ENCODE measurements at regions not wholly inside any gene's neighbourhood (a gene's known extent, or its start where the extent isn't known, plus 50 kb on each side); places are given as distances from the start of the nearest gene placed in this dataset.

DNA sequence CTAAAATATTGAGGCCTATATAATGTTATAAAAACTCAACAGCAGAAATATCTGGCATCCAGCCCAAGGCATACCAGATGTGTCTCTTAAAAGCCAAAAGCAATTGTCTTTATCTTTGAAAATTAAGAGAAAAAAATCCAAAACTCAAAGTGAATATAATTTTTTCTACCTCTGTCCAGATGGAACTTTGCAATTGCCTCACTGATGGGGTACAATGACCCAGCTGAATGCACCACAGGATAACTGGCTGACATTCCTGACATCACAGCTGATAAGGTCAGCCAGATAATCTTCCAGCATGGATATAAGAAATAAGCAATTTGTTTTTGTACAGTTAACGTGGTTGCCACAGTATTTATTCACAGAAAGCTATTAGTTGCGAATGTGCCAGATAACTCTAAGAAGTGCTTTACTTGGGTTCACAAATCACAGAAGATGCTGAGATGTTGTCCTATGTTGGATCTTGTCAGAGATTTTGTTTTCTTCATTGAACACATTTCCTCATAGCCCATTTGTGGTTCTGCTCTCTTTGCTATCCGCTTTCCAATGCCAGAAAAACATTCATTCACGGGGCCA lies 566.9 kb upstream of the CCDC54 start:
- Histone ChIP-seq H3K9ac (ENCODE audit: low read depth in 1 of 2, low read length in 2 of 2) (no peak overlapping the region), H3K27me3 (ENCODE audit: control insufficient read depth in 4 of 4, insufficient read depth in 4 of 4, low read length in 3 of 4) (no peaks in the 10 kb centered on the region), H3K9me3 (ENCODE audit: control insufficient read depth in 4 of 4, low read length in 3 of 4) (no peaks in the 10 kb centered on the region), H3K4me3 (ENCODE audit: low read depth in 1 of 3, low read length in 3 of 3) (no peak overlapping the region), H3K4me1 (ENCODE audit: control insufficient read depth in 4 of 4, insufficient read depth in 4 of 4, low read length in 3 of 4) (no peaks in the 10 kb centered on the region), H3K27ac (ENCODE audit: low read depth in 1 of 2, low read length in 2 of 2) (no peak overlapping the region), H3K36me3 (ENCODE audit: control insufficient read depth in 4 of 4, insufficient read depth in 3 of 4, low read depth in 1 of 4, low read length in 3 of 4) (no peaks in the 10 kb centered on the region)
- no peak for DNase-seq (ENCODE audit: low spot score)
- 77% methylated on average over 4 of the region's 4 CpGs for WGBS
- TF ChIP-seq FOXA1 (IDR thresholded peaks at IDR 0.05) (no peak), YY1 (IDR thresholded peaks at IDR 0.05) (no peak)

DNA sequence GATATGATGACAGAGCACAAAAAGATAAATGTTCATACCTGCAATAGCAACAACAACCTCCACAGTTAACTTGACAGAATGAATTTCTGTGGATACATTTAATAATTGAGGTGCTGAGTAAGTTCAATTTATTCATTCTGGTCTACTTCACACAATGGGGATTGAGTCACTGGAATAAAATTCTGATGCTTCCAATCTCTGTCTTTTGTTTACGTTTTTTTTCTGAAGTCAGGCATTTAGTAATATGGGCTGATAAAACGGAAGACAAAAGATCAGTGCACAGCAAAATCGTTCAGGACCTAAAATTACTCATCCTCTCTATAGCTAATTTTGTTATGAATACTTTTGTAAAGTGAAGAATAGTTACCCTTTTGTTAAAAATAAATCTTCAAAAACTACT lies 565.9 kb upstream of the CCDC54 start:
- Histone ChIP-seq H3K27me3 (ENCODE audit: control insufficient read depth in 4 of 4, insufficient read depth in 4 of 4, low read length in 3 of 4) (no peaks in the 10 kb centered on the region), H3K4me3 (ENCODE audit: low read depth in 1 of 3, low read length in 3 of 3) (no peak overlapping the region), H3K36me3 (ENCODE audit: control insufficient read depth in 4 of 4, insufficient read depth in 3 of 4, low read depth in 1 of 4, low read length in 3 of 4) (no peaks in the 10 kb centered on the region), H3K9me3 (ENCODE audit: control insufficient read depth in 4 of 4, low read length in 3 of 4) (no peaks in the 10 kb centered on the region), H3K4me1 (ENCODE audit: control insufficient read depth in 4 of 4, insufficient read depth in 4 of 4, low read length in 3 of 4) (no peaks in the 10 kb centered on the region), H3K9ac (ENCODE audit: low read depth in 1 of 2, low read length in 2 of 2) (no peak overlapping the region), H3K27ac (ENCODE audit: low read depth in 1 of 2, low read length in 2 of 2) (no peak overlapping the region)
- WGBS = 62% methylated on average over 3 of the region's 3 CpGs
- DNase-seq (ENCODE audit: low spot score) = no peak
- TF ChIP-seq FOXA2 (IDR thresholded peaks at IDR 0.05) = no peak
- TF ChIP-seq RAD21 (IDR thresholded peaks at IDR 0.05) = no peak
- TF ChIP-seq, protein P1, sequence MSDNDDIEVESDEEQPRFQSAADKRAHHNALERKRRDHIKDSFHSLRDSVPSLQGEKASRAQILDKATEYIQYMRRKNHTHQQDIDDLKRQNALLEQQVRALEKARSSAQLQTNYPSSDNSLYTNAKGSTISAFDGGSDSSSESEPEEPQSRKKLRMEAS (IDR thresholded peaks at IDR 0.05) = no peak
- TF ChIP-seq YY1 (IDR thresholded peaks at IDR 0.05) = no peak
- TF ChIP-seq, protein P2, sequence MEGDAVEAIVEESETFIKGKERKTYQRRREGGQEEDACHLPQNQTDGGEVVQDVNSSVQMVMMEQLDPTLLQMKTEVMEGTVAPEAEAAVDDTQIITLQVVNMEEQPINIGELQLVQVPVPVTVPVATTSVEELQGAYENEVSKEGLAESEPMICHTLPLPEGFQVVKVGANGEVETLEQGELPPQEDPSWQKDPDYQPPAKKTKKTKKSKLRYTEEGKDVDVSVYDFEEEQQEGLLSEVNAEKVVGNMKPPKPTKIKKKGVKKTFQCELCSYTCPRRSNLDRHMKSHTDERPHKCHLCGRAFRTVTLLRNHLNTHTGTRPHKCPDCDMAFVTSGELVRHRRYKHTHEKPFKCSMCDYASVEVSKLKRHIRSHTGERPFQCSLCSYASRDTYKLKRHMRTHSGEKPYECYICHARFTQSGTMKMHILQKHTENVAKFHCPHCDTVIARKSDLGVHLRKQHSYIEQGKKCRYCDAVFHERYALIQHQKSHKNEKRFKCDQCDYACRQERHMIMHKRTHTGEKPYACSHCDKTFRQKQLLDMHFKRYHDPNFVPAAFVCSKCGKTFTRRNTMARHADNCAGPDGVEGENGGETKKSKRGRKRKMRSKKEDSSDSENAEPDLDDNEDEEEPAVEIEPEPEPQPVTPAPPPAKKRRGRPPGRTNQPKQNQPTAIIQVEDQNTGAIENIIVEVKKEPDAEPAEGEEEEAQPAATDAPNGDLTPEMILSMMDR (IDR thresholded peaks at IDR 0.05; ENCODE audit: low read depth, low read length, missing input control) = no peak
- TF ChIP-seq FOXA1 (IDR thresholded peaks at IDR 0.05) = no peak
- no peak for TF ChIP-seq TAF1 (conservative IDR thresholded peaks at IDR 0.05)
- TF ChIP-seq HNF4A (conservative IDR thresholded peaks at IDR 0.05) = no peak
- TF ChIP-seq RXRA (IDR thresholded peaks at IDR 0.05) = no peak
- TF ChIP-seq, protein P3, sequence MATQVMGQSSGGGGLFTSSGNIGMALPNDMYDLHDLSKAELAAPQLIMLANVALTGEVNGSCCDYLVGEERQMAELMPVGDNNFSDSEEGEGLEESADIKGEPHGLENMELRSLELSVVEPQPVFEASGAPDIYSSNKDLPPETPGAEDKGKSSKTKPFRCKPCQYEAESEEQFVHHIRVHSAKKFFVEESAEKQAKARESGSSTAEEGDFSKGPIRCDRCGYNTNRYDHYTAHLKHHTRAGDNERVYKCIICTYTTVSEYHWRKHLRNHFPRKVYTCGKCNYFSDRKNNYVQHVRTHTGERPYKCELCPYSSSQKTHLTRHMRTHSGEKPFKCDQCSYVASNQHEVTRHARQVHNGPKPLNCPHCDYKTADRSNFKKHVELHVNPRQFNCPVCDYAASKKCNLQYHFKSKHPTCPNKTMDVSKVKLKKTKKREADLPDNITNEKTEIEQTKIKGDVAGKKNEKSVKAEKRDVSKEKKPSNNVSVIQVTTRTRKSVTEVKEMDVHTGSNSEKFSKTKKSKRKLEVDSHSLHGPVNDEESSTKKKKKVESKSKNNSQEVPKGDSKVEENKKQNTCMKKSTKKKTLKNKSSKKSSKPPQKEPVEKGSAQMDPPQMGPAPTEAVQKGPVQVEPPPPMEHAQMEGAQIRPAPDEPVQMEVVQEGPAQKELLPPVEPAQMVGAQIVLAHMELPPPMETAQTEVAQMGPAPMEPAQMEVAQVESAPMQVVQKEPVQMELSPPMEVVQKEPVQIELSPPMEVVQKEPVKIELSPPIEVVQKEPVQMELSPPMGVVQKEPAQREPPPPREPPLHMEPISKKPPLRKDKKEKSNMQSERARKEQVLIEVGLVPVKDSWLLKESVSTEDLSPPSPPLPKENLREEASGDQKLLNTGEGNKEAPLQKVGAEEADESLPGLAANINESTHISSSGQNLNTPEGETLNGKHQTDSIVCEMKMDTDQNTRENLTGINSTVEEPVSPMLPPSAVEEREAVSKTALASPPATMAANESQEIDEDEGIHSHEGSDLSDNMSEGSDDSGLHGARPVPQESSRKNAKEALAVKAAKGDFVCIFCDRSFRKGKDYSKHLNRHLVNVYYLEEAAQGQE (IDR thresholded peaks at IDR 0.05) = no peak
- TF ChIP-seq, protein P4, sequence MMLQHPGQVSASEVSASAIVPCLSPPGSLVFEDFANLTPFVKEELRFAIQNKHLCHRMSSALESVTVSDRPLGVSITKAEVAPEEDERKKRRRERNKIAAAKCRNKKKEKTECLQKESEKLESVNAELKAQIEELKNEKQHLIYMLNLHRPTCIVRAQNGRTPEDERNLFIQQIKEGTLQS (IDR thresholded peaks at IDR 0.05) = no peak
- no peak for TF ChIP-seq GABPA (IDR thresholded peaks at IDR 0.05 in 1 of 2, conservative IDR thresholded peaks at IDR 0.05 in 1 of 2)
- TF ChIP-seq JUND (IDR thresholded peaks at IDR 0.05) = no peak
- TF ChIP-seq NR2F2 (IDR thresholded peaks at IDR 0.05) = no peak
- TF ChIP-seq SP1 (IDR thresholded peaks at IDR 0.05) = no peak
- TF ChIP-seq HNF4G (IDR thresholded peaks at IDR 0.05) = no peak
- TF ChIP-seq, protein P5, sequence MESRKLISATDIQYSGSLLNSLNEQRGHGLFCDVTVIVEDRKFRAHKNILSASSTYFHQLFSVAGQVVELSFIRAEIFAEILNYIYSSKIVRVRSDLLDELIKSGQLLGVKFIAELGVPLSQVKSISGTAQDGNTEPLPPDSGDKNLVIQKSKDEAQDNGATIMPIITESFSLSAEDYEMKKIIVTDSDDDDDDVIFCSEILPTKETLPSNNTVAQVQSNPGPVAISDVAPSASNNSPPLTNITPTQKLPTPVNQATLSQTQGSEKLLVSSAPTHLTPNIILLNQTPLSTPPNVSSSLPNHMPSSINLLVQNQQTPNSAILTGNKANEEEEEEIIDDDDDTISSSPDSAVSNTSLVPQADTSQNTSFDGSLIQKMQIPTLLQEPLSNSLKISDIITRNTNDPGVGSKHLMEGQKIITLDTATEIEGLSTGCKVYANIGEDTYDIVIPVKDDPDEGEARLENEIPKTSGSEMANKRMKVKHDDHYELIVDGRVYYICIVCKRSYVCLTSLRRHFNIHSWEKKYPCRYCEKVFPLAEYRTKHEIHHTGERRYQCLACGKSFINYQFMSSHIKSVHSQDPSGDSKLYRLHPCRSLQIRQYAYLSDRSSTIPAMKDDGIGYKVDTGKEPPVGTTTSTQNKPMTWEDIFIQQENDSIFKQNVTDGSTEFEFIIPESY (IDR thresholded peaks at IDR 0.05) = no peak

Data from liver (tissue), 8 donors.